H9 (cell line): ENCODE measurements at regions not wholly inside any gene's neighbourhood (a gene's known extent, or its start where the extent isn't known, plus 50 kb on each side); places are given as distances from the start of the nearest gene placed in this dataset.

ENCODE experiments used
- DNase-seq: peaks from one replicate; pipeline ENCODE4 v3.0.0-alpha.2; 2017
- H2AFZ ChIP-seq: one replicate; pipeline ENCODE4 v1.6.1; 2013; ENCODE audit warnings: mild to moderate bottlenecking, low read length, control low read depth, moderate library complexity
- H2AK5ac ChIP-seq: 2 replicates; pipeline ENCODE4 v1.6.1; 2013; ENCODE audit warnings: low read length, control low read depth, mixed read lengths; ENCODE audit not compliant: insufficient read length
- H2BK120ac ChIP-seq: one replicate; pipeline ENCODE4 v1.6.1; 2013; ENCODE audit warnings: low read depth, mild to moderate bottlenecking, low read length, control low read depth, inconsistent platforms; ENCODE audit not compliant: poor library complexity, severe bottlenecking
- H2BK12ac ChIP-seq: 2 replicates; pipeline ENCODE4 v1.6.1; 2013; ENCODE audit warnings: low read length, control low read depth, mixed read lengths, low read depth; ENCODE audit not compliant: insufficient read length
- H2BK15ac ChIP-seq: 2 replicates; pipeline ENCODE4 v1.6.1; 2013; ENCODE audit warnings: low read depth, low read length, control low read depth
- H2BK20ac ChIP-seq: one replicate; pipeline ENCODE4 v1.6.1; 2013; ENCODE audit warnings: low read depth, mild to moderate bottlenecking, low read length, control low read depth, inconsistent platforms; ENCODE audit not compliant: poor library complexity, severe bottlenecking
- H2BK5ac ChIP-seq: 2 replicates; pipeline ENCODE4 v1.6.1; 2013; ENCODE audit warnings: low read length, control low read depth, mixed read lengths; ENCODE audit not compliant: insufficient read length
- H3K14ac ChIP-seq: 2 replicates; pipeline ENCODE4 v1.6.1; 2013; ENCODE audit warnings: low read length, control low read depth; ENCODE audit not compliant: insufficient read depth
- H3K18ac ChIP-seq: 2 replicates; pipeline ENCODE4 v1.6.1; 2013; ENCODE audit warnings: low read depth, mild to moderate bottlenecking, mixed read lengths, low read length, control low read depth; ENCODE audit not compliant: insufficient read length
- H3K23ac ChIP-seq: 2 replicates; pipeline ENCODE4 v1.6.1; 2013; ENCODE audit warnings: low read length, control low read depth, mixed read lengths, low read depth; ENCODE audit not compliant: insufficient read length
- H3K23me2 ChIP-seq: 2 replicates; pipeline ENCODE4 v1.6.1; 2013; ENCODE audit warnings: low read depth, mild to moderate bottlenecking, mixed read lengths, low read length, control low read depth; ENCODE audit not compliant: insufficient read length, poor library complexity, severe bottlenecking
- H3K27ac ChIP-seq: 2 replicates; pipeline ENCODE4 v1.5.1; 2013; ENCODE audit warnings: low read length, control low read depth, mixed read lengths, low read depth; ENCODE audit not compliant: insufficient read length
- H3K27me3 ChIP-seq: 2 replicates; pipeline ENCODE4 v1.6.1; 2013; ENCODE audit warnings: low read length, control low read depth, inconsistent platforms; ENCODE audit not compliant: insufficient read depth
- H3K4ac ChIP-seq: 2 replicates; pipeline ENCODE4 v1.6.1; 2013; ENCODE audit warnings: low read depth, mild to moderate bottlenecking, control low read depth, inconsistent platforms, low read length, moderate library complexity
- H3K4me1 ChIP-seq: 2 replicates; pipeline ENCODE4 v1.6.1; 2013; ENCODE audit warnings: low read length, control low read depth, inconsistent platforms; ENCODE audit not compliant: insufficient read depth
- H3K4me2 ChIP-seq: 2 replicates; pipeline ENCODE4 v1.6.1; 2013; ENCODE audit warnings: low read length, control low read depth, mixed read lengths; ENCODE audit not compliant: insufficient read length, insufficient read depth
- H3K56ac ChIP-seq: 2 replicates; pipeline ENCODE4 v1.6.1; 2013; ENCODE audit warnings: low read depth, mild to moderate bottlenecking, mixed read lengths, low read length, control low read depth; ENCODE audit not compliant: insufficient read length
- H3K79me1 ChIP-seq: 2 replicates; pipeline ENCODE4 v1.6.1; 2013; ENCODE audit warnings: low read depth, mild to moderate bottlenecking, moderate library complexity, low read length, control low read depth, inconsistent platforms; ENCODE audit not compliant: insufficient read depth, poor library complexity, severe bottlenecking
- H3K79me2 ChIP-seq: 2 replicates; pipeline ENCODE4 v1.6.1; 2013; ENCODE audit warnings: low read length, control low read depth, inconsistent platforms; ENCODE audit not compliant: insufficient read depth
- H3K9ac ChIP-seq: 2 replicates; pipeline ENCODE4 v1.6.1; 2013; ENCODE audit warnings: low read length, control low read depth, mixed read lengths; ENCODE audit not compliant: insufficient read length; ENCODE audit errors: extremely low read depth
- H3K9me3 ChIP-seq: one replicate; pipeline ENCODE4 v1.6.1; 2013; ENCODE audit warnings: low read depth, low read length, inconsistent platforms; ENCODE audit not compliant: control insufficient read depth
- H3T11ph ChIP-seq: one replicate; pipeline ENCODE4 v1.6.1; 2013; ENCODE audit warnings: mild to moderate bottlenecking, low read length, control low read depth, inconsistent platforms
- H4K20me1 ChIP-seq: one replicate; pipeline ENCODE4 v1.6.1; 2013; ENCODE audit not compliant: control insufficient read depth, insufficient read length, insufficient read depth
- H4K5ac ChIP-seq: 2 replicates; pipeline ENCODE4 v1.6.1; 2013; ENCODE audit warnings: low read depth, mild to moderate bottlenecking, mixed read lengths, low read length, control low read depth; ENCODE audit not compliant: insufficient read length
- H4K8ac ChIP-seq: replicated peaks from 2 replicates; pipeline ENCODE4 v1.6.1; 2013; ENCODE audit warnings: low read length, control low read depth, mixed read lengths, low read depth; ENCODE audit not compliant: insufficient read length
- H4K91ac ChIP-seq: 2 replicates; pipeline ENCODE4 v1.6.1; 2013; ENCODE audit warnings: low read depth, mild to moderate bottlenecking, moderate library complexity, mixed read lengths, low read length, control low read depth; ENCODE audit not compliant: insufficient read length
- H3K27ac Mint-ChIP-seq, 3 experiments: 2 replicates in 2 of 3; 3 replicates in 1 of 3; pipeline ENCODE4 v1.8.0; 2020 to 2021; ENCODE audit warnings: mixed read lengths in 3 of 3, mild to moderate bottlenecking in 1 of 3, moderate library complexity in 1 of 3
- H3K27me3 Mint-ChIP-seq: 2 replicates; pipeline ENCODE4 v1.8.0; 2021; ENCODE audit warnings: low read depth, mild to moderate bottlenecking, moderate library complexity, mixed read lengths
- H3K36me3 Mint-ChIP-seq, 3 experiments: 2 replicates in 2 of 3; 3 replicates in 1 of 3; pipeline ENCODE4 v1.8.0; 2020 to 2021; ENCODE audit warnings: low read depth in 3 of 3, mixed read lengths in 3 of 3; ENCODE audit not compliant: insufficient read depth in 1 of 3
- H3K4me1 Mint-ChIP-seq, 2 experiments: 2 replicates each; pipeline ENCODE4 v1.8.0; 2020; ENCODE audit warnings: mixed read lengths in 2 of 2
- H3K4me3 Mint-ChIP-seq, 2 experiments: 2 replicates in 1 of 2; 3 replicates in 1 of 2; pipeline ENCODE4 v1.8.0; 2020 to 2021; ENCODE audit warnings: mild to moderate bottlenecking in 2 of 2, mixed read lengths in 2 of 2, moderate library complexity in 1 of 2
- H3K9me3 Mint-ChIP-seq, 2 experiments: 2 replicates in 1 of 2; 3 replicates in 1 of 2; pipeline ENCODE4 v1.8.0; 2020; ENCODE audit warnings: mild to moderate bottlenecking in 2 of 2, mixed read lengths in 2 of 2, moderate library complexity in 1 of 2
- TF ChIP-seq, protein P1 (sequence below): fragments of 200-600 bp; sonication (generic); conservative IDR thresholded peaks from 3 replicates; pipeline ENCODE4 v1.8.0; 2021; ENCODE audit warnings: antibody characterized with exemption, mild to moderate bottlenecking

DNA sequence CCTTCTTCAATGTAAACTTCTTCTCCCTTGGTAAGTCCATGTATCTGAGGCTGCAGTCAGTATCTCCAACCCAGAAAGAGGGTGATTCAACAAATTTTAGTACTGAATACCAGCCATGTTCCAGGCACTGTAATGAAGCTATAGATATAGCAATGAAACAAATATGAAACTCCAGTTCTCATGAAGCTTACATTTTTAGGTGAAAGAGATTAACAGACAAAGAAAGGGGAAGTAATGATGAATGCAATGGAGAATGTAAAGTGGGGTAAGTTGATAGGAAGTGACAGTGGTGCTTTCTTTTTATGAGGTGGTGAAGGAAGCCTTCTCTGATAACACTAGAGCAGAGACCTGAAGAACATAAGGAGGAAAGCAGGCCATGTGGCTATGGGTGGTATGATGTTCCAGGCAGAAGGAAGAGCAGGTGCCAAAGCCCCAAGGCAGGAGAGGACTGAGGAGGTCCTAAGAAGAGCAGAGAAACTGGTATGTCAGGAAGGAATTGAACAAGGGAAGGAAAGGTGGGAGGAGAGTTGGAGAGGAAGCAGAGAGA lies 143.6 kb downstream of the TFAP2B start:
- no peak overlapping the region for H3K4me3 Mint-ChIP-seq
- no peak overlapping the region for H3K4ac ChIP-seq
- H3K36me3 Mint-ChIP-seq = no peaks in the 10 kb centered on the region; a peak in 1 of 7 replicates

More for the DNA sequence above, 143.6 kb downstream of the TFAP2B start:
- TF ChIP-seq, protein P1, sequence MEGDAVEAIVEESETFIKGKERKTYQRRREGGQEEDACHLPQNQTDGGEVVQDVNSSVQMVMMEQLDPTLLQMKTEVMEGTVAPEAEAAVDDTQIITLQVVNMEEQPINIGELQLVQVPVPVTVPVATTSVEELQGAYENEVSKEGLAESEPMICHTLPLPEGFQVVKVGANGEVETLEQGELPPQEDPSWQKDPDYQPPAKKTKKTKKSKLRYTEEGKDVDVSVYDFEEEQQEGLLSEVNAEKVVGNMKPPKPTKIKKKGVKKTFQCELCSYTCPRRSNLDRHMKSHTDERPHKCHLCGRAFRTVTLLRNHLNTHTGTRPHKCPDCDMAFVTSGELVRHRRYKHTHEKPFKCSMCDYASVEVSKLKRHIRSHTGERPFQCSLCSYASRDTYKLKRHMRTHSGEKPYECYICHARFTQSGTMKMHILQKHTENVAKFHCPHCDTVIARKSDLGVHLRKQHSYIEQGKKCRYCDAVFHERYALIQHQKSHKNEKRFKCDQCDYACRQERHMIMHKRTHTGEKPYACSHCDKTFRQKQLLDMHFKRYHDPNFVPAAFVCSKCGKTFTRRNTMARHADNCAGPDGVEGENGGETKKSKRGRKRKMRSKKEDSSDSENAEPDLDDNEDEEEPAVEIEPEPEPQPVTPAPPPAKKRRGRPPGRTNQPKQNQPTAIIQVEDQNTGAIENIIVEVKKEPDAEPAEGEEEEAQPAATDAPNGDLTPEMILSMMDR = no peak
- Histone ChIP-seq H3K79me2 (no peaks in the 10 kb centered on the region), H3K23me2 (no peaks in the 10 kb centered on the region), H3K4me1 (no peaks in the 10 kb centered on the region), H3K56ac (no peak overlapping the region), H2AFZ (no peak overlapping the region), H4K5ac (no peak overlapping the region), H2BK20ac (no peak overlapping the region), H3K23ac (no peak overlapping the region), H3K14ac (no peak overlapping the region), H2BK120ac (no peak overlapping the region), H3K18ac (no peak overlapping the region), H4K91ac (no peak overlapping the region), H2BK15ac (no peak overlapping the region), H3K79me1 (no peaks in the 10 kb centered on the region), H4K20me1 (no peaks in the 10 kb centered on the region), H2BK12ac (no peak overlapping the region), H3K9ac (no peak overlapping the region), H2BK5ac (no peak overlapping the region), H3K27me3 (no peaks in the 10 kb centered on the region), H3T11ph (no peak overlapping the region), H3K27ac (no peak overlapping the region), H4K8ac (no peak overlapping the region), H3K4me2 (no peak overlapping the region), H2AK5ac (no peak overlapping the region), H3K9me3 (no peaks in the 10 kb centered on the region)
- no peak for DNase-seq
- H3K27me3 Mint-ChIP-seq = no peaks in the 10 kb centered on the region; the same call in 1 of the 2 replicates
- no peak overlapping the region for H3K27ac Mint-ChIP-seq
- no peaks in the 10 kb centered on the region for H3K9me3 Mint-ChIP-seq
- H3K4me1 Mint-ChIP-seq = no peaks in the 10 kb centered on the region
